ENCODE measurements at regions not wholly inside any gene's neighbourhood (a gene's known extent, or its start where the extent isn't known, plus 50 kb on each side); places are given as distances from the start of the nearest gene placed in this dataset.
"Not testable (repeated sequence)": the region's sequence is repeated elsewhere in the genome, so short reads cannot be mapped to it uniquely, and the experiment has no call there.

- H3K27ac ChIP-seq, result peak overlapping the region; percentile 13; the same call in 1 of the 2 replicates
- intact Hi-C loops (cut with micrococcal nuclease; ENCODE audit: unreplicated experiment), result no loop called here
- no peak overlapping the region for H3K4me3 ChIP-seq
- H3K27me3 ChIP-seq (ENCODE audit: insufficient read depth, low read depth), result no peaks in the 10 kb centered on the region
- H3K4me2 ChIP-seq, result peak overlapping the region; percentile 12
- no peak for TF ChIP-seq EZH2 (IDR thresholded peaks at IDR 0.05; ENCODE audit: low read depth)
- TF ChIP-seq, protein P1, sequence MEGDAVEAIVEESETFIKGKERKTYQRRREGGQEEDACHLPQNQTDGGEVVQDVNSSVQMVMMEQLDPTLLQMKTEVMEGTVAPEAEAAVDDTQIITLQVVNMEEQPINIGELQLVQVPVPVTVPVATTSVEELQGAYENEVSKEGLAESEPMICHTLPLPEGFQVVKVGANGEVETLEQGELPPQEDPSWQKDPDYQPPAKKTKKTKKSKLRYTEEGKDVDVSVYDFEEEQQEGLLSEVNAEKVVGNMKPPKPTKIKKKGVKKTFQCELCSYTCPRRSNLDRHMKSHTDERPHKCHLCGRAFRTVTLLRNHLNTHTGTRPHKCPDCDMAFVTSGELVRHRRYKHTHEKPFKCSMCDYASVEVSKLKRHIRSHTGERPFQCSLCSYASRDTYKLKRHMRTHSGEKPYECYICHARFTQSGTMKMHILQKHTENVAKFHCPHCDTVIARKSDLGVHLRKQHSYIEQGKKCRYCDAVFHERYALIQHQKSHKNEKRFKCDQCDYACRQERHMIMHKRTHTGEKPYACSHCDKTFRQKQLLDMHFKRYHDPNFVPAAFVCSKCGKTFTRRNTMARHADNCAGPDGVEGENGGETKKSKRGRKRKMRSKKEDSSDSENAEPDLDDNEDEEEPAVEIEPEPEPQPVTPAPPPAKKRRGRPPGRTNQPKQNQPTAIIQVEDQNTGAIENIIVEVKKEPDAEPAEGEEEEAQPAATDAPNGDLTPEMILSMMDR (conservative IDR thresholded peaks at IDR 0.05), result no peak
- H3K36me3 ChIP-seq (ENCODE audit: low read depth), result no peaks in the 10 kb centered on the region
- peak; percentile 71 to 89 for DNase-seq
- H4K20me1 ChIP-seq (ENCODE audit: insufficient read depth), result peaks cover 3% of the 10 kb centered on the region; the same call in 1 of the 2 replicates
- H3K79me2 ChIP-seq (ENCODE audit: low read depth), result no peaks in the 10 kb centered on the region
- H3F3A ChIP-seq (ENCODE audit: insufficient read depth, low read depth), result peaks cover 27% of the 10 kb centered on the region
- no TSS peak for BruUV-seq (replicated peaks)
- peaks cover 45% of the 10 kb centered on the region for H3K4me1 ChIP-seq (replicated peaks; ENCODE audit: insufficient read depth)
- H2AFZ ChIP-seq, result no peak overlapping the region
- no peaks in the 10 kb centered on the region for H3K9me2 ChIP-seq (ENCODE audit: insufficient read depth)
- H3K9me3 ChIP-seq (ENCODE audit: insufficient read depth, low read depth), result peaks cover 5% of the 10 kb centered on the region; the same call in 1 of the 2 replicates
- CTCF ChIA-PET, result interaction anchor here (0.5 to 1.0 kb wide), 5 partner anchors 41 to 451 kb away, joined by 3 to 13 read pairs (median 3); no protein-coding TSS in a partner anchor
- POLR2A ChIA-PET (ENCODE audit: unreplicated experiment), result interaction anchor here (0.6 to 0.7 kb wide), 5 partner anchors 9 to 901 kb away, joined by 3 to 10 read pairs (median 4); no protein-coding TSS in a partner anchor
These were observed 301.7 kb downstream of the PAX3 start for GRCh38 chr2:221997100-221997499.

DNA sequence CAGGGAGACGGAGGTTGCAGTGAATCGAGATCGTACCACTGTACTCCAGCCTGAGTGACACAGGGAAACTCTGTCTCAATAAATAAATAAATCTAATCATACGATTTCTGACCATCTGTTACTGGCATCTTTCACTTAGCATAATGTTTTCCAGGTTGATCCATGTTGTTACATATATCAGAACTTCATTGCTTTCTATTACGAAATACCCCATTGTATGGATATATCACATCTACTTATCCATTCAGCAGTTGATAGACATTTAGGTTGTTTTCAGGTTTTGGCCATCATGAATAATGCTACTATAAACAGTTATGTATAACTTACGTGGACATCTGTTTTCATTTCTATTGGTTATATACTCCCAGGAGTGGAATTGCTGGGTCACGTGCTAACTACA, 303.9 kb downstream of the PAX3 start:
- DNase-seq, result no peak
- Histone ChIP-seq H4K20me1 (ENCODE audit: insufficient read depth) (peaks cover 1% of the 10 kb centered on the region; the same call in 1 of the 2 replicates), H3K36me3 (ENCODE audit: low read depth) (no peaks in the 10 kb centered on the region), H3K4me3 (no peak overlapping the region), H3K9me3 (ENCODE audit: insufficient read depth, low read depth) (peaks cover 5% of the 10 kb centered on the region; the same call in 1 of the 2 replicates), H2AFZ (no peak overlapping the region), H3K4me1 (replicated peaks; ENCODE audit: insufficient read depth) (peaks cover 33% of the 10 kb centered on the region), H3K4me2 (no peak overlapping the region), H3K79me2 (ENCODE audit: low read depth) (no peaks in the 10 kb centered on the region), H3F3A (ENCODE audit: insufficient read depth, low read depth) (peaks cover 16% of the 10 kb centered on the region), H3K27ac (no peak overlapping the region), H3K9me2 (ENCODE audit: insufficient read depth) (no peaks in the 10 kb centered on the region), H3K27me3 (ENCODE audit: insufficient read depth, low read depth) (no peaks in the 10 kb centered on the region)
- POLR2A ChIA-PET (ENCODE audit: unreplicated experiment), result no interaction called here
- no TSS peak for BruUV-seq (replicated peaks)
- TF ChIP-seq EZH2 (IDR thresholded peaks at IDR 0.05; ENCODE audit: low read depth), result no peak
- TF ChIP-seq, protein P1 (conservative IDR thresholded peaks at IDR 0.05), result no peak
- CTCF ChIA-PET, result no interaction called here
- intact Hi-C loops (cut with micrococcal nuclease; ENCODE audit: unreplicated experiment), result no loop called here

DNA sequence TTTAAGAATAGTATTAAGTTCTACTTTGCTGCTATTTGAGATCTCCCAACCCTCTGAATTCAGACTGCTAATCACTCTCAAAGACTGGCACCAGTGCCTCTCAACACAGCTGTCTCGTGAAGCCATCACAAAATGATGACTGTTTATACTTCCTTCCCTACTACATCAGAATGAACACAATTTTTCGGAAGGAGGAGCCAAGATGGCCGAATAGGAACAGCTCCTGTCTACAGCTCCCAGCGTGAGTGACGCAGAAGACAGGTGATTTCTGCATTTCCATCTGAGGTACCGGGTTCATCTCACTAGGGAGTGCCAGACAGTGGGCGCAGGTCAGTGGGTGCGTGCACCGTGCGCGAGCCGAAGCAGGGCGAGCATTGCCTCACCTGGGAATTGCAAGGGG, 314.4 kb downstream of the PAX3 start:
- BruUV-seq (replicated peaks); H3K79me2 ChIP-seq (ENCODE audit: low read depth); H3K4me1 ChIP-seq (replicated peaks; ENCODE audit: insufficient read depth); intact Hi-C loops (cut with micrococcal nuclease; ENCODE audit: unreplicated experiment); H3K9me2 ChIP-seq (ENCODE audit: insufficient read depth); H3K27ac ChIP-seq; H3F3A ChIP-seq (ENCODE audit: insufficient read depth, low read depth); H3K36me3 ChIP-seq (ENCODE audit: low read depth); H3K27me3 ChIP-seq (ENCODE audit: insufficient read depth, low read depth); CTCF ChIA-PET; H4K20me1 ChIP-seq (ENCODE audit: insufficient read depth); DNase-seq; H3K9me3 ChIP-seq (ENCODE audit: insufficient read depth, low read depth): not testable (repeated sequence)
- peak overlapping the region; percentile 66; the same call in 1 of the 2 replicates for H2AFZ ChIP-seq
- POLR2A ChIA-PET (ENCODE audit: unreplicated experiment), result interaction anchor here (0.6 kb wide), 1 partner anchor 1877 kb away, joined by 3 read pairs; no protein-coding TSS in a partner anchor
- peak overlapping the region; percentile 19; the same call in 1 of the 2 replicates for H3K4me3 ChIP-seq
- H3K4me2 ChIP-seq, result peak overlapping the region; percentile 43

Data from PC-9 (cell line).